NB4 (cell line): ENCODE measurements at regions not wholly inside any gene's neighbourhood (a gene's known extent, or its start where the extent isn't known, plus 50 kb on each side); places are given as distances from the start of the nearest gene placed in this dataset.

Experiments
- DNase-seq: peaks from one replicate; pipeline ENCODE4 v3.0.0; 2010; ENCODE audit warnings: low read depth
- H3K4me3 ChIP-seq: one replicate; pipeline ENCODE4 v1.5.1; 2011; ENCODE audit warnings: mild to moderate bottlenecking, low read depth, low read length, moderate library complexity
- MYC ChIP-seq: IDR thresholded peaks from 2 replicates; pipeline ENCODE4 v1.6.1; 2011; ENCODE audit warnings: low read depth, low read length
- POLR2A ChIP-seq: IDR thresholded peaks from 2 replicates; pipeline ENCODE4 v1.6.1; 2011; ENCODE audit warnings: mild to moderate bottlenecking; ENCODE audit not compliant: insufficient read length; ENCODE audit errors: extremely low read depth
- TF ChIP-seq, protein P1 (sequence below): IDR thresholded peaks from one replicate; pipeline ENCODE4 v1.5.1; 2012; ENCODE audit warnings: low read depth, low read length
- TF ChIP-seq, protein P2 (sequence below): IDR thresholded peaks from 2 replicates; pipeline ENCODE4 v1.6.1; 2011; ENCODE audit warnings: low read depth, low read length

DNA sequence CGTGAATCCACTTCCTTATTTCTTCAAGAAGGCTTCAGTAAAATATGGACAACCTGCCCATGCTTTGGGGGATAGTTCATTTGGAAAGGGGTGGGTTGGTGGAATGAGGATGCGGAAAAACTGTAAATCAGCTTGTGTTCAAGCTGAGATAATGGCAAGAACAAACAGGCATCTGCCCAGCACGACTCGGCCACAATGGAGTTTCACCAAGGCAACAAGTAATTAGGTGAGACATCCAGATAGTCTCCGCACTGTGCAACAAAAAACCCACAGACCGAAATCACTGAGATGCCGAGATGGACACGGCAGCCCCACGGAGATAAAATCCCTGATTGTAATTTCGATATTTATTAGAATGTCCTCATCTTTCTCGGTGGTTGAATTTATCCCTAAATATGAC is 455.2 kb downstream of the AJAP1 start:
- H3K4me3 ChIP-seq: no peak overlapping the region
- TF ChIP-seq, protein P1, sequence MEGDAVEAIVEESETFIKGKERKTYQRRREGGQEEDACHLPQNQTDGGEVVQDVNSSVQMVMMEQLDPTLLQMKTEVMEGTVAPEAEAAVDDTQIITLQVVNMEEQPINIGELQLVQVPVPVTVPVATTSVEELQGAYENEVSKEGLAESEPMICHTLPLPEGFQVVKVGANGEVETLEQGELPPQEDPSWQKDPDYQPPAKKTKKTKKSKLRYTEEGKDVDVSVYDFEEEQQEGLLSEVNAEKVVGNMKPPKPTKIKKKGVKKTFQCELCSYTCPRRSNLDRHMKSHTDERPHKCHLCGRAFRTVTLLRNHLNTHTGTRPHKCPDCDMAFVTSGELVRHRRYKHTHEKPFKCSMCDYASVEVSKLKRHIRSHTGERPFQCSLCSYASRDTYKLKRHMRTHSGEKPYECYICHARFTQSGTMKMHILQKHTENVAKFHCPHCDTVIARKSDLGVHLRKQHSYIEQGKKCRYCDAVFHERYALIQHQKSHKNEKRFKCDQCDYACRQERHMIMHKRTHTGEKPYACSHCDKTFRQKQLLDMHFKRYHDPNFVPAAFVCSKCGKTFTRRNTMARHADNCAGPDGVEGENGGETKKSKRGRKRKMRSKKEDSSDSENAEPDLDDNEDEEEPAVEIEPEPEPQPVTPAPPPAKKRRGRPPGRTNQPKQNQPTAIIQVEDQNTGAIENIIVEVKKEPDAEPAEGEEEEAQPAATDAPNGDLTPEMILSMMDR: no peak
- TF ChIP-seq, protein P2, sequence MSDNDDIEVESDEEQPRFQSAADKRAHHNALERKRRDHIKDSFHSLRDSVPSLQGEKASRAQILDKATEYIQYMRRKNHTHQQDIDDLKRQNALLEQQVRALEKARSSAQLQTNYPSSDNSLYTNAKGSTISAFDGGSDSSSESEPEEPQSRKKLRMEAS: no peak
- no peak for TF ChIP-seq POLR2A
- TF ChIP-seq MYC: no peak
- DNase-seq: no peak

DNA sequence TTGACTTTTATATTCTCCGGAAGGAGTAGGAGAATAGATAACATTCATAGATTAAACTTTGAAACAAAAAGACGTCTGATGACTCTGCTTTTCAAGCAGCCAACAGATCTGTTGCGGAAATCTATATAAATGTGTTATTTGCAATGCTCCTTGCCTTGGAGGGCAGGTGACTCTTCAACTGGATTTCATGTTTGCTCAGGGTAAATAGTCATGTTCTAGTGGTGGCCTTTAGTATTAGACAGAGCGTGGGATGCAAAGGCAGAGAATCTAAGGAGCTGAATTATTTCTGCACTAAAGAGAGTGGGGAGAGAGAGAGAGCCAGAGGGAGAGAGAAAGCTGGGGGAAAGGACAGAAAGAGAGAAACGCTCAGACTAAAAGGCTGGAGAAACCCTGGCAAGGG is 454.3 kb downstream of the AJAP1 start:
- no peak overlapping the region for H3K4me3 ChIP-seq
- no peak for DNase-seq
- TF ChIP-seq, protein P2: no peak
- TF ChIP-seq POLR2A (no peak), MYC (no peak)
- TF ChIP-seq, protein P1: no peak

DNA sequence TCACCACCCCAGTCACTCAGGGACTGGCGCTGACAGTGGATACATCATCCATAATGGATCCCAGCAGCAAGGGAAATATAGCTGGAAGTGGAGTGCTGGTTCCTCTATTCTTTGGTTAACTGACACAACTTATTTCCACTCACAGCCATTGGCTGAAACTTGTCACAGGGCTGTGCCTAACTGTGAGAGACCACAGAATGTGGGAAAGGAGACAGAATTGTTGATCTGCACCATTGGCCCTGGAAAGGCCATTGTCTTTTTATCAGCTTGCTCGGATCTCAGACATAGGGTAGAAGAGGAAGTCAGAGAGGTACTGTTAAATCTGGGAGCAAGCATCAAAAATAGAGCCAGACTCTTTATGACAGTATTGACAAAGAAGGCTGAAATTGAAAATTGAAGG is 451.3 kb downstream of the AJAP1 start:
- TF ChIP-seq, protein P1: no peak
- TF ChIP-seq POLR2A: no peak
- no peak overlapping the region for H3K4me3 ChIP-seq
- no peak for DNase-seq

DNA sequence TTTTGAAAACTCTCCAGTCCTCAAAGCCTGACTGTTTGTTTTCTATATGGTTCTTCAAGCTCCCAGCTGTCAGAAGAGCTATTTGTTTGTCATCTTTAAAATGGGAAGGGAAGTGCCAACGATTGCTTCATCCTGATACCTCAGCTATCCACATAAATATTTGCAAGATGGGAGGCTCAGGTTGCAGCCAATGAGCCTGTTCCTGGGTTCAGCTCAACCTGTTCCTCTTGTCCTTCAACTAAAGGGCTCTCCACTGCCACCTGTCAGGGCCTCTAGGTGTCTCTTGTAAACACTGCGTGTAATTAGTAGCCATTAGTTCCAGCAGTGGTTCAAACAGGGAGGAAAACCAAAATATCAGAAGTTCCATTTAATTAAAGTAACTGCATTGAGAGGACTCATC is 445.1 kb downstream of the AJAP1 start:
- TF ChIP-seq, protein P2: no peak
- TF ChIP-seq MYC (no peak), POLR2A (no peak)
- H3K4me3 ChIP-seq: no peak overlapping the region
- no peak for DNase-seq

DNA sequence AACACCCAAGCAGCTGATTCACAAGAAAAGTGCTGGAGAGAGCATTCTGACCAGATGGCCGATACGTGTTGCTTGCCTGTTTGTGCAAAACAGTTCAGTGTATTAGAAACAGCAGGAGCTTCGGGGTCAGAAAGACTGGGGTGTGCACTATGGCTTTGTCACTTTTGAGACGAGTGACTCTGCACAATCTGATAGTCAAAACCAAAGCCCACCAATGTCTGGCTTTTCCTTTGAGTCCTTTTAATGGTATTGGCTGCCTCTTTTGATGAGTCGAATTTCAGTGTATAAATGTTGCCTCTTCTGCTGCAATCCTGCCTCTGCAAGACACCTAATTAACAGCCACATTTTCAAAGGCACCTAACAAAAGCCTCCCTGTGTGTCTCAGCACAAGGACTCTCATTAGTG is 444.6 kb downstream of the AJAP1 start:
- no peak for DNase-seq
- TF ChIP-seq, protein P2: no peak
- TF ChIP-seq MYC (no peak), POLR2A (no peak)
- TF ChIP-seq, protein P1: no peak
- H3K4me3 ChIP-seq: no peak overlapping the region

DNA sequence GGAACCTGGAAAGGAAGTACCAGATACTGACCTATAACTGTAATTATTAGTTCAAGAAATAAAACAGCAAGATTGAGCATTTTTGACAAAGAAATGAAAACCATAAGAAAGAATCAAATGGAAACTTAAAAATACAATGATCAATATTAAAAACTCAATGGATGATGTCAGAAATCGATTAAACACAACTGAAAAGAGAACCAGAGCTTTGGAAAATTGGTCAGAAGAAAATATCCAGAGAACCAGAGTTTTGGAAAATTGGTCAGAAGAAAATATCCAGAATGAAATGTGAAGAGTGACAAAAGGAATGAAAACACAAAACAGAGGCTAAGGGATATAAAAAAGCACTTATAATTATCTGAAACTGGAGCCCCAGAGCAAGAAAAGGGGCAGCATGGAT is 438.6 kb downstream of the AJAP1 start:
- no peak for DNase-seq
- TF ChIP-seq, protein P2: no peak
- TF ChIP-seq, protein P1: no peak
- TF ChIP-seq POLR2A (no peak), MYC (no peak)
- no peak overlapping the region for H3K4me3 ChIP-seq
